ENCODE measurements at regions not wholly inside any gene's neighbourhood (a gene's known extent, or its start where the extent isn't known, plus 50 kb on each side); places are given as distances from the start of the nearest gene placed in this dataset.

GRCh38 chr5:60343102-60343501 lies 356.9 kb downstream of the DEPDC1B start:
- ChIA-PET CTCF (no interaction called here), POLR2A (ENCODE audit: low non-redundant PET) (no interaction called here)
- Histone ChIP-seq H3K36me3 (ENCODE audit: insufficient read depth, low read length, poor library complexity, severe bottlenecking) (no peaks in the 10 kb centered on the region), H3K4me1 (ENCODE audit: insufficient read depth, low read length, poor library complexity, severe bottlenecking) (no peaks in the 10 kb centered on the region), H3K9me3 (ENCODE audit: low read depth, low read length, poor library complexity, severe bottlenecking) (no peaks in the 10 kb centered on the region), H3K27me3 (replicated peaks; ENCODE audit: insufficient read depth, low read depth, low read length, poor library complexity) (peaks cover 11% of the 10 kb centered on the region), H3K27ac (ENCODE audit: low read depth, low read length, poor library complexity, severe bottlenecking) (no peak overlapping the region), H3K4me3 (ENCODE audit: low read depth, low read length, poor library complexity, severe bottlenecking) (no peak overlapping the region)
- no peak for DNase-seq (ENCODE audit: low spot score)
- BruUV-seq (replicated peaks), result no TSS peak
- TF ChIP-seq EZH2 (IDR thresholded peaks at IDR 0.05; ENCODE audit: borderline replicate concordance, low read depth, low read length, poor library complexity, severe bottlenecking) (no peak), CTCF (conservative IDR thresholded peaks at IDR 0.05; ENCODE audit: low read depth, low read length) (no peak)
- intact Hi-C loops (cut with micrococcal nuclease; ENCODE audit: unreplicated experiment), result no loop called here

- intact Hi-C loops (cut with micrococcal nuclease; ENCODE audit: unreplicated experiment), result no loop called here
- H3K27me3 ChIP-seq (replicated peaks; ENCODE audit: insufficient read depth, low read depth, low read length, poor library complexity), result peaks cover 8% of the 10 kb centered on the region
- no TSS peak for BruUV-seq (replicated peaks)
- ChIA-PET CTCF (no interaction called here), POLR2A (ENCODE audit: low non-redundant PET) (no interaction called here)
- H3K4me3 ChIP-seq (ENCODE audit: low read depth, low read length, poor library complexity, severe bottlenecking), result no peak overlapping the region
- no peak for TF ChIP-seq EZH2 (IDR thresholded peaks at IDR 0.05; ENCODE audit: borderline replicate concordance, low read depth, low read length, poor library complexity, severe bottlenecking)
- TF ChIP-seq CTCF (conservative IDR thresholded peaks at IDR 0.05; ENCODE audit: low read depth, low read length), result no peak
- DNase-seq (ENCODE audit: low spot score), result no peak
- no peaks in the 10 kb centered on the region for H3K9me3 ChIP-seq (ENCODE audit: low read depth, low read length, poor library complexity, severe bottlenecking)
- no peak overlapping the region for H3K27ac ChIP-seq (ENCODE audit: low read depth, low read length, poor library complexity, severe bottlenecking)
- no peaks in the 10 kb centered on the region for H3K4me1 ChIP-seq (ENCODE audit: insufficient read depth, low read length, poor library complexity, severe bottlenecking)
- no peaks in the 10 kb centered on the region for H3K36me3 ChIP-seq (ENCODE audit: insufficient read depth, low read length, poor library complexity, severe bottlenecking)
Observed at GRCh38 chr5:60340965-60341471, 358.9 kb downstream of the DEPDC1B start.

- ChIA-PET CTCF (no interaction called here), POLR2A (ENCODE audit: low non-redundant PET) (no interaction called here)
- TF ChIP-seq EZH2 (IDR thresholded peaks at IDR 0.05; ENCODE audit: borderline replicate concordance, low read depth, low read length, poor library complexity, severe bottlenecking), result no peak
- TF ChIP-seq CTCF (conservative IDR thresholded peaks at IDR 0.05; ENCODE audit: low read depth, low read length), result no peak
- no peak for DNase-seq (ENCODE audit: low spot score)
- intact Hi-C loops (cut with micrococcal nuclease; ENCODE audit: unreplicated experiment), result no loop called here
- H3K4me3 ChIP-seq (ENCODE audit: low read depth, low read length, poor library complexity, severe bottlenecking), result no peak overlapping the region
- H3K9me3 ChIP-seq (ENCODE audit: low read depth, low read length, poor library complexity, severe bottlenecking), result no peaks in the 10 kb centered on the region
- no peaks in the 10 kb centered on the region for H3K4me1 ChIP-seq (ENCODE audit: insufficient read depth, low read length, poor library complexity, severe bottlenecking)
- BruUV-seq (replicated peaks), result no TSS peak
- no peaks in the 10 kb centered on the region for H3K36me3 ChIP-seq (ENCODE audit: insufficient read depth, low read length, poor library complexity, severe bottlenecking)
- H3K27ac ChIP-seq (ENCODE audit: low read depth, low read length, poor library complexity, severe bottlenecking), result no peak overlapping the region
- H3K27me3 ChIP-seq (replicated peaks; ENCODE audit: insufficient read depth, low read depth, low read length, poor library complexity), result peaks cover 8% of the 10 kb centered on the region
Observed at GRCh38 chr5:60340326-60340725, 359.6 kb downstream of the DEPDC1B start.

All from A673 (cell line).